Trophoblast cell (in vitro differentiated cells and primary cell): ENCODE measurements at regions not wholly inside any gene's neighbourhood (a gene's known extent, or its start where the extent isn't known, plus 50 kb on each side); places are given as distances from the start of the nearest gene placed in this dataset.

ENCODE experiments used
- DNase-seq, 2 donors: peaks; one replicate each; pipeline ENCODE4 v3.0.0-alpha.2; 2016
- H2AFZ ChIP-seq: 2 replicates; pipeline ENCODE4 v1.6.1; 2013; ENCODE audit warnings: low read length, moderate library complexity, mild to moderate bottlenecking; ENCODE audit not compliant: insufficient read depth, poor library complexity
- H2AK5ac ChIP-seq: 2 replicates; pipeline ENCODE4 v1.6.1; 2013; ENCODE audit warnings: mild to moderate bottlenecking, low read length
- H2BK120ac ChIP-seq: 2 replicates; pipeline ENCODE4 v1.6.1; 2013; ENCODE audit warnings: low read length, mild to moderate bottlenecking, moderate library complexity; ENCODE audit not compliant: insufficient read depth, poor library complexity
- H2BK12ac ChIP-seq: 2 replicates; pipeline ENCODE4 v1.6.1; 2013; ENCODE audit warnings: mild to moderate bottlenecking, low read length, moderate library complexity
- H2BK5ac ChIP-seq: 2 replicates; pipeline ENCODE4 v1.6.1; 2013; ENCODE audit warnings: low read length, low read depth, moderate library complexity, mild to moderate bottlenecking; ENCODE audit not compliant: poor library complexity
- H3K14ac ChIP-seq: 2 replicates; pipeline ENCODE4 v1.6.1; 2013; ENCODE audit warnings: mild to moderate bottlenecking, low read length
- H3K18ac ChIP-seq: 2 replicates; pipeline ENCODE4 v1.6.1; 2013; ENCODE audit warnings: mild to moderate bottlenecking, low read length
- H3K23ac ChIP-seq: 2 replicates; pipeline ENCODE4 v1.6.1; 2013; ENCODE audit warnings: low read length
- H3K27ac ChIP-seq: 2 replicates; pipeline ENCODE4 v1.5.1; 2013; ENCODE audit warnings: low read depth, mild to moderate bottlenecking, inconsistent platforms, low read length, moderate library complexity
- H3K27me3 ChIP-seq: 2 replicates; pipeline ENCODE4 v1.6.1; 2013; ENCODE audit warnings: inconsistent platforms, mild to moderate bottlenecking, low read length, moderate library complexity; ENCODE audit not compliant: insufficient read depth
- H3K36me3 ChIP-seq, 2 experiments: 1 replicate in 1 of 2; 2 replicates in 1 of 2; pipeline ENCODE4 v1.6.1; 2013; ENCODE audit warnings: low read length in 2 of 2, mild to moderate bottlenecking in 2 of 2, moderate library complexity in 1 of 2; ENCODE audit not compliant: insufficient read depth in 2 of 2, control insufficient read depth in 1 of 2
- H3K4ac ChIP-seq: 2 replicates; pipeline ENCODE4 v1.6.1; 2013; ENCODE audit warnings: low read depth, mild to moderate bottlenecking, low read length, moderate library complexity
- H3K4me1 ChIP-seq, 2 experiments: 1 replicate in 1 of 2; 2 replicates in 1 of 2; pipeline ENCODE4 v1.6.1; 2013; ENCODE audit warnings: low read length in 2 of 2, mild to moderate bottlenecking in 2 of 2, moderate library complexity in 1 of 2; ENCODE audit not compliant: insufficient read depth in 2 of 2, control insufficient read depth in 1 of 2
- H3K4me2 ChIP-seq: 2 replicates; pipeline ENCODE4 v1.6.1; 2013; ENCODE audit warnings: inconsistent platforms, mild to moderate bottlenecking, low read length, moderate library complexity
- H3K4me3 ChIP-seq: 2 replicates; pipeline ENCODE4 v1.5.1; 2013; ENCODE audit warnings: mild to moderate bottlenecking, low read depth, low read length, inconsistent platforms
- H3K79me1 ChIP-seq: one replicate; pipeline ENCODE4 v1.6.1; 2013; ENCODE audit warnings: low read length
- H3K79me2 ChIP-seq: 2 replicates; pipeline ENCODE4 v1.6.1; 2013; ENCODE audit warnings: low read length, mild to moderate bottlenecking; ENCODE audit not compliant: control insufficient read depth, insufficient read depth, poor library complexity
- H3K9ac ChIP-seq: 2 replicates; pipeline ENCODE4 v1.6.1; 2013; ENCODE audit warnings: mild to moderate bottlenecking, low read length
- H3K9me3 ChIP-seq: 2 replicates; pipeline ENCODE4 v1.6.1; 2013; ENCODE audit warnings: low read depth, mild to moderate bottlenecking, control low read depth, inconsistent platforms, low read length; ENCODE audit not compliant: insufficient read depth
- H4K12ac ChIP-seq: 2 replicates; pipeline ENCODE4 v1.6.1; 2013; ENCODE audit warnings: low read depth, mild to moderate bottlenecking, low read length, moderate library complexity
- H4K8ac ChIP-seq: 2 replicates; pipeline ENCODE4 v1.6.1; 2013; ENCODE audit warnings: low read depth, mild to moderate bottlenecking, low read length, moderate library complexity
- H4K91ac ChIP-seq: one replicate; pipeline ENCODE4 v1.6.1; 2013; ENCODE audit warnings: low read depth, mild to moderate bottlenecking, low read length, moderate library complexity
- WGBS: extraction: QIAGEN DNeasy Blood & Tissue Kit; methylation state at CpG from one replicate; pipeline ENCODE4 v1.1.7; 2013; ENCODE audit warnings: missing lambda C conversion rate; ENCODE audit not compliant: insufficient read length, insufficient coverage; ENCODE audit errors: extremely low coverage; 5-methylcytosine and 5-hydroxymethylcytosine counted together

- Histone ChIP-seq H3K14ac (no peak overlapping the region), H2AFZ (no peak overlapping the region), H3K4me2 (peak overlapping the region; percentile 98), H3K4me1 (peaks cover 0 to 2% of the 10 kb centered on the region in 2 experiments), H4K8ac (no peak overlapping the region), H3K4ac (no peak overlapping the region), H3K4me3 (peak overlapping the region; percentile 82), H2BK120ac (no peak overlapping the region), H3K9me3 (no peaks in the 10 kb centered on the region), H3K36me3 (no peaks in the 10 kb centered on the region), H3K18ac (no peak overlapping the region), H3K23ac (no peak overlapping the region), H3K27ac (no peak overlapping the region), H4K12ac (no peak overlapping the region), H3K27me3 (peaks cover 3% of the 10 kb centered on the region), H2AK5ac (no peak overlapping the region), H3K9ac (no peak overlapping the region), H3K79me1 (no peaks in the 10 kb centered on the region), H2BK12ac (no peak overlapping the region), H4K91ac (no peak overlapping the region), H3K79me2 (no peaks in the 10 kb centered on the region), H2BK5ac (no peak overlapping the region)
- no peak for DNase-seq
- WGBS, result no CpG with 5 or more reads among the region's 60 CpGs
Measured at GRCh38 chr15:31869686-31870307, 160.5 kb upstream of the CHRNA7 start.

GRCh38 chr15:31870328-31871165, 159.8 kb upstream of the CHRNA7 start, which contains the start of gene OTUD7A:
Gene OTUD7A, minus strand, starts transcription at chr15:31870673.
- H3K79me1 ChIP-seq, result no peaks in the 10 kb centered on the region
- peak within 1 kb of the TSS; percentile 62 for H4K12ac ChIP-seq
- no peaks in the 10 kb centered on the region for H3K79me2 ChIP-seq
- peak within 1 kb of the TSS; percentile 8 for H4K8ac ChIP-seq
- no peak within 1 kb of the TSS for H3K14ac ChIP-seq
- no peak within 1 kb of the TSS for H3K4ac ChIP-seq
- peaks cover 3% of the 10 kb centered on the region for H3K27me3 ChIP-seq
- H3K9ac ChIP-seq, result peak within 1 kb of the TSS; percentile 10
- H2BK120ac ChIP-seq, result no peak within 1 kb of the TSS
- no peak within 1 kb of the TSS for H3K27ac ChIP-seq
- H2AFZ ChIP-seq, result peak within 1 kb of the TSS; percentile 86
- no peak within 1 kb of the TSS for H2AK5ac ChIP-seq
- H3K23ac ChIP-seq, result no peak within 1 kb of the TSS
- H3K4me2 ChIP-seq, result peak within 1 kb of the TSS; percentile 98
- H3K36me3 ChIP-seq, result no peaks in the 10 kb centered on the region
- H2BK12ac ChIP-seq, result no peak within 1 kb of the TSS
- H3K4me3 ChIP-seq, result peak within 1 kb of the TSS; percentile 82
- WGBS, result no CpG with 5 or more reads among the region's 122 CpGs
- no peak within 1 kb of the TSS for H3K18ac ChIP-seq
- H3K4me1 ChIP-seq, result peaks cover 0 to 2% of the 10 kb centered on the region in 2 experiments
- no peak within 1 kb of the TSS for H2BK5ac ChIP-seq
- H3K9me3 ChIP-seq, result no peaks in the 10 kb centered on the region
- H4K91ac ChIP-seq, result no peak within 1 kb of the TSS
- peak; percentile 43 to 85 for DNase-seq

- Histone ChIP-seq H2BK5ac (no peak overlapping the region), H3K18ac (no peak overlapping the region), H4K91ac (no peak overlapping the region), H3K4me1 (peaks cover 0 to 2% of the 10 kb centered on the region in 2 experiments), H3K23ac (no peak overlapping the region), H2AK5ac (no peak overlapping the region), H3K4me2 (peak overlapping the region; percentile 71), H2BK120ac (no peak overlapping the region), H3K4me3 (peak overlapping the region; percentile 71), H3K9me3 (no peaks in the 10 kb centered on the region), H2BK12ac (no peak overlapping the region), H3K9ac (no peak overlapping the region), H3K14ac (no peak overlapping the region), H3K79me1 (no peaks in the 10 kb centered on the region), H3K79me2 (no peaks in the 10 kb centered on the region), H3K4ac (no peak overlapping the region), H4K12ac (peak overlapping the region; percentile 62), H4K8ac (peak overlapping the region; percentile 8), H2AFZ (peak overlapping the region; percentile 71), H3K27ac (no peak overlapping the region), H3K36me3 (no peaks in the 10 kb centered on the region), H3K27me3 (peaks cover 3% of the 10 kb centered on the region)
- DNase-seq, result no peak
- no CpG with 5 or more reads among the region's 14 CpGs for WGBS
Measured at GRCh38 chr15:31871166-31871886, 159.0 kb upstream of the CHRNA7 start.

- Histone ChIP-seq H3K4ac (no peak overlapping the region), H3K4me3 (no peak overlapping the region), H3K79me1 (no peaks in the 10 kb centered on the region), H3K9ac (no peak overlapping the region), H3K27me3 (peaks cover 3% of the 10 kb centered on the region), H3K4me2 (no peak overlapping the region), H2BK12ac (no peak overlapping the region), H4K91ac (no peak overlapping the region), H3K4me1 (peaks cover 0 to 2% of the 10 kb centered on the region in 2 experiments), H2AFZ (no peak overlapping the region), H4K8ac (no peak overlapping the region), H2BK5ac (no peak overlapping the region), H3K27ac (no peak overlapping the region), H3K79me2 (no peaks in the 10 kb centered on the region), H3K14ac (no peak overlapping the region), H3K36me3 (no peaks in the 10 kb centered on the region), H3K23ac (no peak overlapping the region), H3K18ac (no peak overlapping the region), H3K9me3 (no peaks in the 10 kb centered on the region), H4K12ac (no peak overlapping the region), H2BK120ac (no peak overlapping the region), H2AK5ac (no peak overlapping the region)
- WGBS, result no CpG with 5 or more reads among the region's 6 CpGs
- DNase-seq, result no peak
Measured at GRCh38 chr15:31871887-31872281, 158.4 kb upstream of the CHRNA7 start.
